ENCODE measurements at regions not wholly inside any gene's neighbourhood (a gene's known extent, or its start where the extent isn't known, plus 50 kb on each side); places are given as distances from the start of the nearest gene placed in this dataset.

DNA sequence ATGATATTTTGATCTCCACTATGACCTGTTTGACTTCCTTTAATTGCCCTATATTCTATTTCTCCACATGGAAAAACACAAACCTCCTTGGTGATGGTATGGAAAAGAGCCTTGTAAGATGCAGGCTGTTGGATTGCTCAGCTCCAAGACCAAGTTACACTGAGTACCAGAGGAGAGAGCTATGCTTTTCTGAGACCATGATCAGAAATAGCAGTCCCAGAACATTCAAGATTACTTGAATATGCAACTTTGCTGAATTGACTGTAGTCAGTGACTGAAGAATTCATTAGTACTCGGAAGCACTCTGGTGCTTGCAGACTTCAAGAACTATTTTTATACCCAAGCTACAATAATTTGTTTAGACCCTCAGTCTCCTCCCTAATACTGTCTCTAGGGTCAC, 310.6 kb upstream of the FSIP2 start:
- TF ChIP-seq POLR2A (IDR thresholded peaks at IDR 0.05), result no peak
- TF ChIP-seq, protein P1, sequence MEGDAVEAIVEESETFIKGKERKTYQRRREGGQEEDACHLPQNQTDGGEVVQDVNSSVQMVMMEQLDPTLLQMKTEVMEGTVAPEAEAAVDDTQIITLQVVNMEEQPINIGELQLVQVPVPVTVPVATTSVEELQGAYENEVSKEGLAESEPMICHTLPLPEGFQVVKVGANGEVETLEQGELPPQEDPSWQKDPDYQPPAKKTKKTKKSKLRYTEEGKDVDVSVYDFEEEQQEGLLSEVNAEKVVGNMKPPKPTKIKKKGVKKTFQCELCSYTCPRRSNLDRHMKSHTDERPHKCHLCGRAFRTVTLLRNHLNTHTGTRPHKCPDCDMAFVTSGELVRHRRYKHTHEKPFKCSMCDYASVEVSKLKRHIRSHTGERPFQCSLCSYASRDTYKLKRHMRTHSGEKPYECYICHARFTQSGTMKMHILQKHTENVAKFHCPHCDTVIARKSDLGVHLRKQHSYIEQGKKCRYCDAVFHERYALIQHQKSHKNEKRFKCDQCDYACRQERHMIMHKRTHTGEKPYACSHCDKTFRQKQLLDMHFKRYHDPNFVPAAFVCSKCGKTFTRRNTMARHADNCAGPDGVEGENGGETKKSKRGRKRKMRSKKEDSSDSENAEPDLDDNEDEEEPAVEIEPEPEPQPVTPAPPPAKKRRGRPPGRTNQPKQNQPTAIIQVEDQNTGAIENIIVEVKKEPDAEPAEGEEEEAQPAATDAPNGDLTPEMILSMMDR (IDR thresholded peaks at IDR 0.05), result no peak

Data from prostate gland (tissue), 2 donors.